H9 (cell line): ENCODE measurements at regions not wholly inside any gene's neighbourhood (a gene's known extent, or its start where the extent isn't known, plus 50 kb on each side); places are given as distances from the start of the nearest gene placed in this dataset.

ENCODE experiments used
- DNase-seq: peaks from one replicate; pipeline ENCODE4 v3.0.0-alpha.2; 2017
- H2AFZ ChIP-seq: one replicate; pipeline ENCODE4 v1.6.1; 2013; ENCODE audit warnings: mild to moderate bottlenecking, low read length, control low read depth, moderate library complexity
- H2AK5ac ChIP-seq: 2 replicates; pipeline ENCODE4 v1.6.1; 2013; ENCODE audit warnings: low read length, control low read depth, mixed read lengths; ENCODE audit not compliant: insufficient read length
- H2BK120ac ChIP-seq: one replicate; pipeline ENCODE4 v1.6.1; 2013; ENCODE audit warnings: low read depth, mild to moderate bottlenecking, low read length, control low read depth, inconsistent platforms; ENCODE audit not compliant: poor library complexity, severe bottlenecking
- H2BK12ac ChIP-seq: 2 replicates; pipeline ENCODE4 v1.6.1; 2013; ENCODE audit warnings: low read length, control low read depth, mixed read lengths, low read depth; ENCODE audit not compliant: insufficient read length
- H2BK15ac ChIP-seq: 2 replicates; pipeline ENCODE4 v1.6.1; 2013; ENCODE audit warnings: low read depth, low read length, control low read depth
- H2BK20ac ChIP-seq: one replicate; pipeline ENCODE4 v1.6.1; 2013; ENCODE audit warnings: low read depth, mild to moderate bottlenecking, low read length, control low read depth, inconsistent platforms; ENCODE audit not compliant: poor library complexity, severe bottlenecking
- H2BK5ac ChIP-seq: 2 replicates; pipeline ENCODE4 v1.6.1; 2013; ENCODE audit warnings: low read length, control low read depth, mixed read lengths; ENCODE audit not compliant: insufficient read length
- H3K14ac ChIP-seq: 2 replicates; pipeline ENCODE4 v1.6.1; 2013; ENCODE audit warnings: low read length, control low read depth; ENCODE audit not compliant: insufficient read depth
- H3K18ac ChIP-seq: 2 replicates; pipeline ENCODE4 v1.6.1; 2013; ENCODE audit warnings: low read depth, mild to moderate bottlenecking, mixed read lengths, low read length, control low read depth; ENCODE audit not compliant: insufficient read length
- H3K23ac ChIP-seq: 2 replicates; pipeline ENCODE4 v1.6.1; 2013; ENCODE audit warnings: low read length, control low read depth, mixed read lengths, low read depth; ENCODE audit not compliant: insufficient read length
- H3K23me2 ChIP-seq: 2 replicates; pipeline ENCODE4 v1.6.1; 2013; ENCODE audit warnings: low read depth, mild to moderate bottlenecking, mixed read lengths, low read length, control low read depth; ENCODE audit not compliant: insufficient read length, poor library complexity, severe bottlenecking
- H3K27ac ChIP-seq: 2 replicates; pipeline ENCODE4 v1.5.1; 2013; ENCODE audit warnings: low read length, control low read depth, mixed read lengths, low read depth; ENCODE audit not compliant: insufficient read length
- H3K27me3 ChIP-seq: 2 replicates; pipeline ENCODE4 v1.6.1; 2013; ENCODE audit warnings: low read length, control low read depth, inconsistent platforms; ENCODE audit not compliant: insufficient read depth
- H3K4ac ChIP-seq: 2 replicates; pipeline ENCODE4 v1.6.1; 2013; ENCODE audit warnings: low read depth, mild to moderate bottlenecking, control low read depth, inconsistent platforms, low read length, moderate library complexity
- H3K4me1 ChIP-seq: 2 replicates; pipeline ENCODE4 v1.6.1; 2013; ENCODE audit warnings: low read length, control low read depth, inconsistent platforms; ENCODE audit not compliant: insufficient read depth
- H3K4me2 ChIP-seq: 2 replicates; pipeline ENCODE4 v1.6.1; 2013; ENCODE audit warnings: low read length, control low read depth, mixed read lengths; ENCODE audit not compliant: insufficient read length, insufficient read depth
- H3K56ac ChIP-seq: 2 replicates; pipeline ENCODE4 v1.6.1; 2013; ENCODE audit warnings: low read depth, mild to moderate bottlenecking, mixed read lengths, low read length, control low read depth; ENCODE audit not compliant: insufficient read length
- H3K79me1 ChIP-seq: 2 replicates; pipeline ENCODE4 v1.6.1; 2013; ENCODE audit warnings: low read depth, mild to moderate bottlenecking, moderate library complexity, low read length, control low read depth, inconsistent platforms; ENCODE audit not compliant: insufficient read depth, poor library complexity, severe bottlenecking
- H3K79me2 ChIP-seq: 2 replicates; pipeline ENCODE4 v1.6.1; 2013; ENCODE audit warnings: low read length, control low read depth, inconsistent platforms; ENCODE audit not compliant: insufficient read depth
- H3K9ac ChIP-seq: 2 replicates; pipeline ENCODE4 v1.6.1; 2013; ENCODE audit warnings: low read length, control low read depth, mixed read lengths; ENCODE audit not compliant: insufficient read length; ENCODE audit errors: extremely low read depth
- H3K9me3 ChIP-seq: one replicate; pipeline ENCODE4 v1.6.1; 2013; ENCODE audit warnings: low read depth, low read length, inconsistent platforms; ENCODE audit not compliant: control insufficient read depth
- H3T11ph ChIP-seq: one replicate; pipeline ENCODE4 v1.6.1; 2013; ENCODE audit warnings: mild to moderate bottlenecking, low read length, control low read depth, inconsistent platforms
- H4K20me1 ChIP-seq: one replicate; pipeline ENCODE4 v1.6.1; 2013; ENCODE audit not compliant: control insufficient read depth, insufficient read length, insufficient read depth
- H4K5ac ChIP-seq: 2 replicates; pipeline ENCODE4 v1.6.1; 2013; ENCODE audit warnings: low read depth, mild to moderate bottlenecking, mixed read lengths, low read length, control low read depth; ENCODE audit not compliant: insufficient read length
- H4K8ac ChIP-seq: replicated peaks from 2 replicates; pipeline ENCODE4 v1.6.1; 2013; ENCODE audit warnings: low read length, control low read depth, mixed read lengths, low read depth; ENCODE audit not compliant: insufficient read length
- H4K91ac ChIP-seq: 2 replicates; pipeline ENCODE4 v1.6.1; 2013; ENCODE audit warnings: low read depth, mild to moderate bottlenecking, moderate library complexity, mixed read lengths, low read length, control low read depth; ENCODE audit not compliant: insufficient read length
- H3K27ac Mint-ChIP-seq, 3 experiments: 2 replicates in 2 of 3; 3 replicates in 1 of 3; pipeline ENCODE4 v1.8.0; 2020 to 2021; ENCODE audit warnings: mixed read lengths in 3 of 3, mild to moderate bottlenecking in 1 of 3, moderate library complexity in 1 of 3
- H3K27me3 Mint-ChIP-seq: 2 replicates; pipeline ENCODE4 v1.8.0; 2021; ENCODE audit warnings: low read depth, mild to moderate bottlenecking, moderate library complexity, mixed read lengths
- H3K36me3 Mint-ChIP-seq, 3 experiments: 2 replicates in 2 of 3; 3 replicates in 1 of 3; pipeline ENCODE4 v1.8.0; 2020 to 2021; ENCODE audit warnings: low read depth in 3 of 3, mixed read lengths in 3 of 3; ENCODE audit not compliant: insufficient read depth in 1 of 3
- H3K4me1 Mint-ChIP-seq, 2 experiments: 2 replicates each; pipeline ENCODE4 v1.8.0; 2020; ENCODE audit warnings: mixed read lengths in 2 of 2
- H3K4me3 Mint-ChIP-seq, 2 experiments: 2 replicates in 1 of 2; 3 replicates in 1 of 2; pipeline ENCODE4 v1.8.0; 2020 to 2021; ENCODE audit warnings: mild to moderate bottlenecking in 2 of 2, mixed read lengths in 2 of 2, moderate library complexity in 1 of 2
- H3K9me3 Mint-ChIP-seq, 2 experiments: 2 replicates in 1 of 2; 3 replicates in 1 of 2; pipeline ENCODE4 v1.8.0; 2020; ENCODE audit warnings: mild to moderate bottlenecking in 2 of 2, mixed read lengths in 2 of 2, moderate library complexity in 1 of 2
- CTCF ChIP-seq: fragments of 200-600 bp; sonication (generic); conservative IDR thresholded peaks from 3 replicates; pipeline ENCODE4 v1.8.0; 2021; ENCODE audit warnings: antibody characterized with exemption, mild to moderate bottlenecking
- WGBS: extraction: QIAGEN DNeasy Blood & Tissue Kit; methylation state at CpG from one replicate; pipeline ENCODE4 v1.1.7; 2013; ENCODE audit warnings: missing lambda C conversion rate, low lambda C conversion rate, mixed read lengths; ENCODE audit not compliant: insufficient read length; ENCODE audit errors: extremely low coverage; 5-methylcytosine and 5-hydroxymethylcytosine counted together

GRCh38 chr4:131566026-131566425 lies 1583.1 kb upstream of the PCDH10 start:
- H2BK5ac ChIP-seq, result no peak overlapping the region
- H4K5ac ChIP-seq, result no peak overlapping the region
- H3K4ac ChIP-seq, result no peak overlapping the region
- H3K18ac ChIP-seq, result no peak overlapping the region
- Mint-ChIP-seq H3K27me3 (no peaks in the 10 kb centered on the region), H3K27ac (no peak overlapping the region), H3K4me1 (no peaks in the 10 kb centered on the region), H3K9me3 (peaks cover 12 to 28% of the 10 kb centered on the region in 2 experiments), H3K4me3 (no peak overlapping the region), H3K36me3 (peaks cover 0 to 16% (median 5%) of the 10 kb centered on the region in 3 experiments; a peak in 4 of 7 replicates)
- H3K4me2 ChIP-seq, result no peak overlapping the region
- no peak overlapping the region for H3T11ph ChIP-seq
- no peak overlapping the region for H2BK15ac ChIP-seq
- H3K79me2 ChIP-seq, result no peaks in the 10 kb centered on the region
- TF ChIP-seq CTCF, result no peak
- no peak overlapping the region for H3K9ac ChIP-seq
- no peaks in the 10 kb centered on the region for H3K9me3 ChIP-seq
- no peak overlapping the region for H4K8ac ChIP-seq
- H2BK20ac ChIP-seq, result no peak overlapping the region
- H2AK5ac ChIP-seq, result no peak overlapping the region
- no peaks in the 10 kb centered on the region for H3K79me1 ChIP-seq
- no peak overlapping the region for H2BK12ac ChIP-seq
- H3K56ac ChIP-seq, result no peak overlapping the region
- H4K91ac ChIP-seq, result no peak overlapping the region
- H4K20me1 ChIP-seq, result no peaks in the 10 kb centered on the region
- no CpG with 5 or more reads among the region's 1 CpG for WGBS
- no peak overlapping the region for H2BK120ac ChIP-seq
- no peaks in the 10 kb centered on the region for H3K23me2 ChIP-seq
- H2AFZ ChIP-seq, result no peak overlapping the region
- no peak overlapping the region for H3K27ac ChIP-seq
- no peak overlapping the region for H3K23ac ChIP-seq
- no peaks in the 10 kb centered on the region for H3K27me3 ChIP-seq
- H3K14ac ChIP-seq, result no peak overlapping the region
- no peaks in the 10 kb centered on the region for H3K4me1 ChIP-seq
- DNase-seq, result no peak
